HepG2 (cell line): ENCODE measurements at regions not wholly inside any gene's neighbourhood (a gene's known extent, or its start where the extent isn't known, plus 50 kb on each side); places are given as distances from the start of the nearest gene placed in this dataset.

Source experiments
- ATF7-NPFF ChIP-seq: sonication (generic); formaldehyde crosslinking; IDR thresholded peaks from 2 replicates; pipeline ENCODE4 v1.8.1; 2023; ENCODE audit warnings: mild to moderate bottlenecking, low read depth, missing genetic modification reagents, moderate library complexity
- ATM ChIP-seq: fragments of 450-650 bp; IDR thresholded peaks from 2 replicates; pipeline ENCODE4 v1.7.1; 2017; ENCODE audit warnings: mild to moderate bottlenecking, borderline replicate concordance
- CREB1 ChIP-seq, 2 experiments: fragments of 450-650 bp in 1 of 2; IDR thresholded peaks; 2 replicates each; pipeline ENCODE4 v1.6.1; 2016 to 2017; ENCODE audit warnings: control low read depth in 1 of 2, mild to moderate bottlenecking in 1 of 2, missing compliant biosample characterization in 1 of 2, missing genetic modification characterization in 1 of 2
- FOXC1 ChIP-seq: sonication (generic); formaldehyde crosslinking; IDR thresholded peaks from 2 replicates; pipeline ENCODE4 v1.8.0; 2022; ENCODE audit warnings: mild to moderate bottlenecking, missing genetic modification reagents, borderline replicate concordance
- HDAC6 ChIP-seq: fragments of 200-600 bp; sonication (generic); IDR thresholded peaks from 2 replicates; pipeline ENCODE4 v1.7.0; 2017; ENCODE audit warnings: mild to moderate bottlenecking, antibody characterized with exemption, low read length, low read depth
- MAFK ChIP-seq, 2 experiments: IDR thresholded peaks in 1 of 2; conservative IDR thresholded peaks in 1 of 2; 2 replicates each; pipeline ENCODE4 v1.6.1; 2011; ENCODE audit warnings: improper control_type of control experiment in 2 of 2, low read length in 2 of 2
- MEF2D ChIP-seq: sonication (generic); formaldehyde crosslinking; IDR thresholded peaks from 2 replicates; pipeline ENCODE4 v1.5.1; 2020; ENCODE audit warnings: mild to moderate bottlenecking, missing genetic modification reagents
- NFYC ChIP-seq: IDR thresholded peaks from 2 replicates; pipeline ENCODE4 v1.6.1; 2016; ENCODE audit warnings: missing genetic modification reagents, missing compliant biosample characterization
- RARA ChIP-seq: IDR thresholded peaks from 2 replicates; pipeline ENCODE4 v1.6.1; 2016; ENCODE audit warnings: missing genetic modification reagents, missing compliant biosample characterization
- TBX2 ChIP-seq: sonication (generic); formaldehyde crosslinking; IDR thresholded peaks from 2 replicates; pipeline ENCODE4 v1.5.0; 2020; ENCODE audit warnings: missing genetic modification reagents, mild to moderate bottlenecking, borderline replicate concordance
- TCF7 ChIP-seq: sonication (generic); IDR thresholded peaks from 2 replicates; pipeline ENCODE4 v1.6.1; 2016; ENCODE audit warnings: antibody characterized with exemption, low read depth
- TOE1 ChIP-seq: sonication (generic); formaldehyde crosslinking; IDR thresholded peaks from 2 replicates; pipeline ENCODE4 v1.4.0; 2020; ENCODE audit warnings: mild to moderate bottlenecking, missing genetic modification reagents
- ZBTB38 ChIP-seq: sonication (generic); formaldehyde crosslinking; IDR thresholded peaks from 2 replicates; pipeline ENCODE4 v1.5.1; 2020; ENCODE audit warnings: mild to moderate bottlenecking, missing genetic modification reagents
- ZFP82 ChIP-seq: sonication (generic); formaldehyde crosslinking; IDR thresholded peaks from 2 replicates; pipeline ENCODE4 v1.5.1; 2020; ENCODE audit warnings: mild to moderate bottlenecking, missing genetic modification reagents, borderline replicate concordance
- ZNF33A ChIP-seq: sonication (generic); formaldehyde crosslinking; IDR thresholded peaks from 2 replicates; pipeline ENCODE4 v1.5.1; 2020; ENCODE audit warnings: missing genetic modification reagents, mild to moderate bottlenecking, moderate library complexity, borderline replicate concordance
- ZNF431 ChIP-seq: sonication (generic); formaldehyde crosslinking; IDR thresholded peaks from 2 replicates; pipeline ENCODE4 v1.9.0; 2022; ENCODE audit warnings: missing genetic modification reagents, low read depth, mild to moderate bottlenecking, borderline replicate concordance
- ZNF441 ChIP-seq: sonication (generic); formaldehyde crosslinking; IDR thresholded peaks from 2 replicates; pipeline ENCODE4 v1.7.0; 2021; ENCODE audit warnings: missing genetic modification reagents, borderline replicate concordance
- ZNF460 ChIP-seq: sonication (generic); formaldehyde crosslinking; IDR thresholded peaks from 2 replicates; pipeline ENCODE4 v1.5.1; 2020; ENCODE audit warnings: missing genetic modification reagents, mild to moderate bottlenecking, borderline replicate concordance
- ZNF468 ChIP-seq: sonication (generic); formaldehyde crosslinking; IDR thresholded peaks from 2 replicates; pipeline ENCODE4 v1.8.0; 2022; ENCODE audit warnings: mild to moderate bottlenecking, moderate library complexity, missing genetic modification reagents
- ZNF839 ChIP-seq: sonication (generic); formaldehyde crosslinking; IDR thresholded peaks from 2 replicates; pipeline ENCODE4 v1.4.0; 2020; ENCODE audit warnings: missing genetic modification reagents, mild to moderate bottlenecking, borderline replicate concordance
- TF ChIP-seq, protein P1 (sequence below): sonication (generic); formaldehyde crosslinking; IDR thresholded peaks from 2 replicates; pipeline ENCODE4 v1.4.0; 2020; ENCODE audit warnings: mild to moderate bottlenecking, missing genetic modification reagents
- TF ChIP-seq, protein P2 (sequence below): IDR thresholded peaks from 2 replicates; pipeline ENCODE4 v1.6.1; 2016; ENCODE audit warnings: missing genetic modification reagents, missing compliant biosample characterization
- TF ChIP-seq, protein P3 (sequence below): sonication (generic); formaldehyde crosslinking; IDR thresholded peaks from 2 replicates; pipeline ENCODE4 v1.5.1; 2020; ENCODE audit warnings: missing genetic modification reagents, mild to moderate bottlenecking, borderline replicate concordance
- TF ChIP-seq, protein P4 (sequence below): sonication (generic); formaldehyde crosslinking; IDR thresholded peaks from 2 replicates; pipeline ENCODE4 v1.4.0; 2020; ENCODE audit warnings: low read depth, mild to moderate bottlenecking, missing genetic modification reagents

DNA sequence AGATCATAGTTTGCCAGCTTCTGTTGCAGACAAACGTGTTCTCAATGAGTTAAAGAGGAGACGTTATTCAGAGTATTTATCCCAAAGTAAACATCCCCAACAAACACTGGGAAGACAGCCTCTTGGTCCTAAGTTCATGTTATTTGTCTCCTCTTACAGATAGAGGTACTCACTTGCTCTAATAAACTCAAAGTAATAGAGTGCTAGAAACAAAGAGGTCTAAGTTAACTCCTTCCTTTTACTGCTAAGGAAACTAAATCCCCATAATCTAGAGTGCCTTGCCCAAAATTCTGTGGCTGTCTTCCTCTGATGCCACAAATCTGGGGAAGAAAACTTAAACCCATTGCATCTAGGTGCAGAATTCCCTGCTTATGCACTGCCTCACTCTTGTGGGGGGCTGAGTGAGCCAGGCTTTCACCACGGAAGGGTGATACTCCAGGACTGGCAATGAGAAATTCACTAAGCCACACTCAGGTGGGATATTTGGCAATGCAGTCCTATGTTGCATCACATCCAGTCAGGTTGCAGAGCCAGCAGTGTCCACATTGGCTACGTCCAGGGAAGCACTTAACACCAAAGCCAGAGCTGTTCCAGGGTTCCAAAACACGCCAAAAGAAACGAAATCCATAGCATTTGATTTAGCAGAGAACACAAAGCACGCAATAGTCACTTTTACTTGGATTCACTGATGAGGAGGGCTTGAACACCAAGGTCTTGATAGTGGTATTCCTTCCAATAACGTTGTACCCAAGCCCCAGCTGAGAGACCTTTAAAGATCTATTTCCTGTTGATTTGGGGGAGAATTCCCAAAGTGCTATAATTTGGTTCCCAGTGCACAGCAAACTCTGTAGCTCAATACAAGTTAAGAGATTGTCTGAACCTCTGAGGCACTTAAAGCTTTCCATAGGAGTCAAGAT, 81.0 kb upstream of the FOXQ1 start (continued):
- no peak for TF ChIP-seq ATM
- peak; percentile 76; the same call in 1 of the 2 replicates for TF ChIP-seq MEF2D (CRISPR knock-in tag)
- no peak for TF ChIP-seq ZFP82
- no peak for TF ChIP-seq ZNF460 (CRISPR knock-in tag)
- TF ChIP-seq, protein P1, sequence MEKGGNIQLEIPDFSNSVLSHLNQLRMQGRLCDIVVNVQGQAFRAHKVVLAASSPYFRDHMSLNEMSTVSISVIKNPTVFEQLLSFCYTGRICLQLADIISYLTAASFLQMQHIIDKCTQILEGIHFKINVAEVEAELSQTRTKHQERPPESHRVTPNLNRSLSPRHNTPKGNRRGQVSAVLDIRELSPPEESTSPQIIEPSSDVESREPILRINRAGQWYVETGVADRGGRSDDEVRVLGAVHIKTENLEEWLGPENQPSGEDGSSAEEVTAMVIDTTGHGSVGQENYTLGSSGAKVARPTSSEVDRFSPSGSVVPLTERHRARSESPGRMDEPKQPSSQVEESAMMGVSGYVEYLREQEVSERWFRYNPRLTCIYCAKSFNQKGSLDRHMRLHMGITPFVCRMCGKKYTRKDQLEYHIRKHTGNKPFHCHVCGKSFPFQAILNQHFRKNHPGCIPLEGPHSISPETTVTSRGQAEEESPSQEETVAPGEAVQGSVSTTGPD (CRISPR knock-in tag): peak; percentile 98
- no peak for TF ChIP-seq ZNF468
- TF ChIP-seq MAFK (conservative IDR thresholded peaks at IDR 0.05 in 1 of 2, IDR thresholded peaks at IDR 0.05 in 1 of 2; ENCODE audit: low read length in 2 of 2): no peak
- peak; percentile 70 for TF ChIP-seq FOXC1 (CRISPR knock-in tag)
- TF ChIP-seq, protein P2, sequence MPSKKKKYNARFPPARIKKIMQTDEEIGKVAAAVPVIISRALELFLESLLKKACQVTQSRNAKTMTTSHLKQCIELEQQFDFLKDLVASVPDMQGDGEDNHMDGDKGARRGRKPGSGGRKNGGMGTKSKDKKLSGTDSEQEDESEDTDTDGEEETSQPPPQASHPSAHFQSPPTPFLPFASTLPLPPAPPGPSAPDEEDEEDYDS (CRISPR knock-in tag): peak; percentile 12; the same call in 1 of the 2 replicates
- no peak for TF ChIP-seq ZNF431 (CRISPR knock-in tag)
- TF ChIP-seq TBX2 (CRISPR knock-in tag): peak; percentile 2; the same call in 1 of the 2 replicates
- TF ChIP-seq NFYC (CRISPR knock-in tag): peak; percentile 37; the same call in 1 of the 2 replicates
- peak; percentile 47; the same call in 1 of the 2 replicates for TF ChIP-seq ATF7-NPFF (CRISPR knock-in tag)
- TF ChIP-seq CREB1 (IDR thresholded peaks at IDR 0.05): no peak
- peak; percentile 43 for TF ChIP-seq CREB1 (CRISPR knock-in tag; IDR thresholded peaks at IDR 0.05)
- peak; percentile 49; the same call in 1 of the 2 replicates for TF ChIP-seq ZBTB38 (CRISPR knock-in tag)
- TF ChIP-seq, protein P3, sequence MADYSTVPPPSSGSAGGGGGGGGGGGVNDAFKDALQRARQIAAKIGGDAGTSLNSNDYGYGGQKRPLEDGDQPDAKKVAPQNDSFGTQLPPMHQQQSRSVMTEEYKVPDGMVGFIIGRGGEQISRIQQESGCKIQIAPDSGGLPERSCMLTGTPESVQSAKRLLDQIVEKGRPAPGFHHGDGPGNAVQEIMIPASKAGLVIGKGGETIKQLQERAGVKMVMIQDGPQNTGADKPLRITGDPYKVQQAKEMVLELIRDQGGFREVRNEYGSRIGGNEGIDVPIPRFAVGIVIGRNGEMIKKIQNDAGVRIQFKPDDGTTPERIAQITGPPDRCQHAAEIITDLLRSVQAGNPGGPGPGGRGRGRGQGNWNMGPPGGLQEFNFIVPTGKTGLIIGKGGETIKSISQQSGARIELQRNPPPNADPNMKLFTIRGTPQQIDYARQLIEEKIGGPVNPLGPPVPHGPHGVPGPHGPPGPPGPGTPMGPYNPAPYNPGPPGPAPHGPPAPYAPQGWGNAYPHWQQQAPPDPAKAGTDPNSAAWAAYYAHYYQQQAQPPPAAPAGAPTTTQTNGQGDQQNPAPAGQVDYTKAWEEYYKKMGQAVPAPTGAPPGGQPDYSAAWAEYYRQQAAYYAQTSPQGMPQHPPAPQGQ: peak; percentile 63; the same call in 1 of the 2 replicates
- no peak for TF ChIP-seq ZNF441 (CRISPR knock-in tag)
- peak; percentile 54 for TF ChIP-seq TCF7
- peak; percentile 47 for TF ChIP-seq RARA (CRISPR knock-in tag)
- TF ChIP-seq, protein P4, sequence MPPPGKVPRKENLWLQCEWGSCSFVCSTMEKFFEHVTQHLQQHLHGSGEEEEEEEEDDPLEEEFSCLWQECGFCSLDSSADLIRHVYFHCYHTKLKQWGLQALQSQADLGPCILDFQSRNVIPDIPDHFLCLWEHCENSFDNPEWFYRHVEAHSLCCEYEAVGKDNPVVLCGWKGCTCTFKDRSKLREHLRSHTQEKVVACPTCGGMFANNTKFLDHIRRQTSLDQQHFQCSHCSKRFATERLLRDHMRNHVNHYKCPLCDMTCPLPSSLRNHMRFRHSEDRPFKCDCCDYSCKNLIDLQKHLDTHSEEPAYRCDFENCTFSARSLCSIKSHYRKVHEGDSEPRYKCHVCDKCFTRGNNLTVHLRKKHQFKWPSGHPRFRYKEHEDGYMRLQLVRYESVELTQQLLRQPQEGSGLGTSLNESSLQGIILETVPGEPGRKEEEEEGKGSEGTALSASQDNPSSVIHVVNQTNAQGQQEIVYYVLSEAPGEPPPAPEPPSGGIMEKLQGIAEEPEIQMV: 0 out of 2 replicates have a peak, but pooled peaks have one; percentile 36
- no peak for TF ChIP-seq HDAC6
- TF ChIP-seq ZNF839: no peak
- TF ChIP-seq ZNF33A (CRISPR knock-in tag): no peak
- no peak for TF ChIP-seq TOE1 (CRISPR knock-in tag)
